NT2/D1 (cell line): ENCODE measurements at regions not wholly inside any gene's neighbourhood (a gene's known extent, or its start where the extent isn't known, plus 50 kb on each side); places are given as distances from the start of the nearest gene placed in this dataset.
"Not testable (repeated sequence)": the region's sequence is repeated elsewhere in the genome, so short reads cannot be mapped to it uniquely, and the experiment has no call there.

Source experiments
- DNase-seq: peaks from one replicate; pipeline ENCODE4 v3.0.0-alpha.2; 2011; ENCODE audit warnings: low read depth, low spot score
- H3K27me3 ChIP-seq: 2 replicates; pipeline ENCODE4 v1.6.0; 2011; ENCODE audit warnings: mild to moderate bottlenecking; ENCODE audit not compliant: insufficient read length, insufficient read depth
- H3K36me3 ChIP-seq: 2 replicates; pipeline ENCODE4 v1.6.1; 2011; ENCODE audit warnings: mild to moderate bottlenecking, low read length, mixed read lengths; ENCODE audit not compliant: insufficient read depth, insufficient read length
- H3K4me1 ChIP-seq: 2 replicates; pipeline ENCODE4 v1.5.1; 2011; ENCODE audit not compliant: insufficient read depth, insufficient read length
- H3K4me3 ChIP-seq: 2 replicates; pipeline ENCODE4 v1.5.1; 2011; ENCODE audit warnings: low read depth; ENCODE audit not compliant: insufficient read length
- H3K9ac ChIP-seq: 2 replicates; pipeline ENCODE4 v1.6.0; 2011; ENCODE audit warnings: low read depth; ENCODE audit not compliant: insufficient read length
- H3K9me3 ChIP-seq: 2 replicates; pipeline ENCODE4 v1.5.1; 2011; ENCODE audit warnings: mild to moderate bottlenecking, low read length; ENCODE audit not compliant: insufficient read depth
- SUZ12 ChIP-seq: IDR thresholded peaks from 2 replicates; pipeline ENCODE4 v1.6.1; 2011; ENCODE audit not compliant: insufficient read length, insufficient read depth; ENCODE audit errors: extremely low read depth
- YY1 ChIP-seq: IDR thresholded peaks from 2 replicates; pipeline ENCODE4 v1.6.1; 2011; ENCODE audit not compliant: insufficient read length, insufficient read depth
- ZNF274 ChIP-seq: IDR thresholded peaks from 2 replicates; pipeline ENCODE4 v1.6.1; 2011; ENCODE audit warnings: mild to moderate bottlenecking, low read depth, low read length

DNA sequence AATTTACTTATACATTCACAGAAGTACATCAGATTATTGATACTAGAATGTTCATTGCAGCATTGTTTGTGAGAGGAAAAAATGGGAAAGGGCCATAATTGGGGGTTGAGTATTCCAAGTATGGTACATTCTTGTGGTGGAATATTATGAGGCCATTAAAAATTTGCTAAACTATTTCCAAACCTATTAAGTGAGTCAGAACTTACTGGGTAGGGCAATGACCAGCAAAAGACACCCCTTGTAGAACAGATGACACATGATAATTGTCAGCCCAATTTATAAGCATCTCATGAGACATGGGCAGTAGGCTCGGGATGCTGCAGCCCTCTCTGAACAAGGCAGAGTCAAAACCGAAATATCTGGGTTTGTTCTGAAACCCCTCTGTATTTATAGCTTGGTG is 192.6 kb upstream of the IL12B start:
- TF ChIP-seq SUZ12 (no peak), YY1 (no peak), ZNF274 (no peak)

DNA sequence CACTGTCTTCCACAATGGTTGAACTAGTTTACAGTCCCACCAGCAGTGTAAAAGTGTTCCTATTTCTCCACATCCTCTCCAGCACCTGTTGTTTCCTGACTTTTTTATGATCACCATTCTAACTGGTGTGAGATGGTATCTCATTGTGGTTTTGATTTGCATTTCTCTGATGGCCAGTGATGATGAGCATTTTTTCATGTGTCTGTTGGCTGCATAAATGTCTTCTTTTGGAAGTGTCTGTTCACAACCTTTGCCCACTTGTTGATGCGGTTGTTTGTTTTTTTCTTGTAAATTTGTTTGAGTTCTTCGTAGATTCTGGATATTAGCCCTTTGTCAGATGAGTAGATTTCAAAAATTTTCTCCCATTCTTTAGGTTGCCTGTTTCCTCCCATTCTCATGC is 194.0 kb upstream of the IL12B start:
- not testable (repeated sequence) for H3K27me3 ChIP-seq, DNase-seq, H3K9me3 ChIP-seq, H3K4me1 ChIP-seq, H3K4me3 ChIP-seq, H3K36me3 ChIP-seq, H3K9ac ChIP-seq

More for the DNA sequence above, 192.6 kb upstream of the IL12B start:
- H3K36me3 ChIP-seq: no peaks in the 10 kb centered on the region
- no peak overlapping the region for H3K9ac ChIP-seq
- DNase-seq: no peak
- no peak overlapping the region for H3K4me3 ChIP-seq
- H3K27me3 ChIP-seq: no peaks in the 10 kb centered on the region
- no peaks in the 10 kb centered on the region for H3K9me3 ChIP-seq
- no peaks in the 10 kb centered on the region for H3K4me1 ChIP-seq

GRCh38 chr5:159525117-159525516 is 194.8 kb upstream of the IL12B start:
- Histone ChIP-seq H3K4me3 (no peak overlapping the region), H3K27me3 (no peaks in the 10 kb centered on the region), H3K9ac (no peak overlapping the region), H3K4me1 (no peaks in the 10 kb centered on the region), H3K36me3 (no peaks in the 10 kb centered on the region), H3K9me3 (no peaks in the 10 kb centered on the region)
- TF ChIP-seq ZNF274: no peak
- TF ChIP-seq SUZ12: no peak
- TF ChIP-seq YY1: no peak
- no peak for DNase-seq

DNA sequence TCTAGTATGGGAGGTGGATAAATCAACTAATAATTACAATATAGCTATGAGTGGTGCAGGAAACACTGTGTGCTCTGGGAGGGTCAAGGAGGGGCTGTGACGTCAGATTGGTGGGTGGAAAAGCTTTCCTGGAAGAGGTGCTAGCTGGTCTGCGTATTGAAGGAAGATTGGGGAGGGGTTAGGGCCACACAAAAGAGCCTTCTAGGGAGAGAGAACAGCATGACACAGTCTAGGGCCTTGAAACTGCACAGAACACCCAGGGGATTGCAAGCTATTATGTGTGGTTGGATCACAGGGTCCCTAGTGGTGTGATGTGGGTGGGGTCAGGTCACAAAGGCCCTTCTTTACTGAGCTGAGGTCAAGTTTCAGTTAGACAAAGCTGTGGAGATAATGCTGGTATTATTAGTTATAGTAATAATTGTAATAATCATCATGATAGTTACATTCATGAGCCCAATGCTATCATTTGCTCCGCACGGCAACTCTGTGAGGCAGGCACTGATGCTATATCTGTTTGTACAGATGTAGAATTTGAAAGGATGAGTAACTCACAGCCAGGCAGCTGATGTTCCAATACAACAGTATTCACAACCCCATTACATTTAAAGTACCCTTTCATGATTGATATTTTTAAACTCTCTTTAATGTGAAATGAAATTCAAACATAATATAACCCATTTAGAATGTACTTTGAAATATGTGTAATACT is 197.4 kb upstream of the IL12B start:
- H3K4me1 ChIP-seq: no peaks in the 10 kb centered on the region
- H3K9ac ChIP-seq: no peak overlapping the region
- no peak for DNase-seq
- H3K4me3 ChIP-seq: no peak overlapping the region
- H3K9me3 ChIP-seq: peaks cover 9% of the 10 kb centered on the region
- H3K27me3 ChIP-seq: no peaks in the 10 kb centered on the region
- TF ChIP-seq YY1: no peak
- TF ChIP-seq ZNF274: no peak
- TF ChIP-seq SUZ12: no peak
- H3K36me3 ChIP-seq: no peaks in the 10 kb centered on the region

DNA sequence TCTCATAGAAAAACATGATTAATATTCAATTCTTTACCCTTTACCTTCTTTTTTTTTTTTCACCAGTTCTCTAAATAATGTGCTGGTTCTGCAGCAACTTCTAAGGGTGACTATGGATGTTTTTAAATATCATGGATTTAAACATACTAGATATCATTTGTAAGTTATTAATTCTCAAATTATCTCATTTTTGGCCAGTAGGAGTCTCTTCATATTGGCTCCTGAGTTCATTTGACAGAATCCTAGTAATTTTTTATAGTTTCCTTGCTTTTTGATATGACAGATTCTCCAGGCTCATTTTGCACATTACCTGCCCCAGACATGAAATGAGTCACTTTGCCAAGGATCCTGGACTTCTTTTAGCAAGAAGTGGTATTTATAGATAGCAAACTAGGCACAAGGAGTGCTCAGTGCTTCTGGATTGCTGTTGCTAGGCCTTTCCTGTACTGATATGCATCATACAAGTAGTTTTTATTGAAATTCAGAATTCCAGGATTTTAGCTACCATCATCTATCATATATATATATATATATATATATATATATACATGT is 201.3 kb upstream of the IL12B start:
- Histone ChIP-seq H3K9me3 (peaks cover 35% of the 10 kb centered on the region), H3K4me1 (no peaks in the 10 kb centered on the region), H3K36me3 (no peaks in the 10 kb centered on the region), H3K4me3 (no peak overlapping the region), H3K27me3 (no peaks in the 10 kb centered on the region), H3K9ac (no peak overlapping the region)
- TF ChIP-seq ZNF274: no peak
- TF ChIP-seq SUZ12: no peak
- no peak for TF ChIP-seq YY1
- DNase-seq: no peak

- no peaks in the 10 kb centered on the region for H3K27me3 ChIP-seq
- no peaks in the 10 kb centered on the region for H3K4me1 ChIP-seq
- H3K36me3 ChIP-seq: no peaks in the 10 kb centered on the region
- no peak for TF ChIP-seq SUZ12
- no peak for TF ChIP-seq YY1
- TF ChIP-seq ZNF274: no peak
- H3K9ac ChIP-seq: no peak overlapping the region
- H3K4me3 ChIP-seq: no peak overlapping the region
- peaks cover 35% of the 10 kb centered on the region for H3K9me3 ChIP-seq
- no peak for DNase-seq
Observed at GRCh38 chr5:159533197-159533596, 202.9 kb upstream of the IL12B start.

GRCh38 chr5:159536166-159536565 is 205.9 kb upstream of the IL12B start:
- Histone ChIP-seq H3K9me3 (peaks cover 35% of the 10 kb centered on the region), H3K36me3 (no peaks in the 10 kb centered on the region), H3K4me1 (no peaks in the 10 kb centered on the region), H3K4me3 (no peak overlapping the region), H3K9ac (no peak overlapping the region), H3K27me3 (no peaks in the 10 kb centered on the region)
- no peak for DNase-seq
- TF ChIP-seq YY1 (no peak), SUZ12 (no peak), ZNF274 (no peak)
